ENCODE measurements at regions not wholly inside any gene's neighbourhood (a gene's known extent, or its start where the extent isn't known, plus 50 kb on each side); places are given as distances from the start of the nearest gene placed in this dataset.

- WGBS (ENCODE audit: low lambda C conversion rate, missing lambda C conversion rate) = 83% methylated on average over 9 of the region's 9 CpGs
Measured at GRCh38 chr10:110433740-110434139, 64.0 kb upstream of the DUSP5 start.

GRCh38 chr10:110434489-110435096 lies 63.1 kb upstream of the DUSP5 start:
- H3K9me3 ChIP-seq (ENCODE audit: low read depth) = no peaks in the 10 kb centered on the region
- H4K20me1 ChIP-seq (ENCODE audit: insufficient read depth, poor library complexity, severe bottlenecking) = no peaks in the 10 kb centered on the region
- no peak overlapping the region for H3K4me2 ChIP-seq
- no peak for DNase-seq (ENCODE audit: low spot score)
- H3K4me1 ChIP-seq (ENCODE audit: insufficient read depth) = no peaks in the 10 kb centered on the region
- H2AFZ ChIP-seq = no peak overlapping the region
- H3K9me2 ChIP-seq (replicated peaks; ENCODE audit: insufficient read depth) = no peaks in the 10 kb centered on the region
- H3K4me3 ChIP-seq = no peak overlapping the region
- no peak overlapping the region for H3K27ac ChIP-seq
- WGBS (ENCODE audit: low lambda C conversion rate, missing lambda C conversion rate) = 90% methylated on average over 5 of the region's 5 CpGs
- TF ChIP-seq, protein P1, sequence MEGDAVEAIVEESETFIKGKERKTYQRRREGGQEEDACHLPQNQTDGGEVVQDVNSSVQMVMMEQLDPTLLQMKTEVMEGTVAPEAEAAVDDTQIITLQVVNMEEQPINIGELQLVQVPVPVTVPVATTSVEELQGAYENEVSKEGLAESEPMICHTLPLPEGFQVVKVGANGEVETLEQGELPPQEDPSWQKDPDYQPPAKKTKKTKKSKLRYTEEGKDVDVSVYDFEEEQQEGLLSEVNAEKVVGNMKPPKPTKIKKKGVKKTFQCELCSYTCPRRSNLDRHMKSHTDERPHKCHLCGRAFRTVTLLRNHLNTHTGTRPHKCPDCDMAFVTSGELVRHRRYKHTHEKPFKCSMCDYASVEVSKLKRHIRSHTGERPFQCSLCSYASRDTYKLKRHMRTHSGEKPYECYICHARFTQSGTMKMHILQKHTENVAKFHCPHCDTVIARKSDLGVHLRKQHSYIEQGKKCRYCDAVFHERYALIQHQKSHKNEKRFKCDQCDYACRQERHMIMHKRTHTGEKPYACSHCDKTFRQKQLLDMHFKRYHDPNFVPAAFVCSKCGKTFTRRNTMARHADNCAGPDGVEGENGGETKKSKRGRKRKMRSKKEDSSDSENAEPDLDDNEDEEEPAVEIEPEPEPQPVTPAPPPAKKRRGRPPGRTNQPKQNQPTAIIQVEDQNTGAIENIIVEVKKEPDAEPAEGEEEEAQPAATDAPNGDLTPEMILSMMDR (IDR thresholded peaks at IDR 0.05; ENCODE audit: poor library complexity) = no peak
- TF ChIP-seq EZH2 (IDR thresholded peaks at IDR 0.05; ENCODE audit: borderline replicate concordance) (no peak), EZH2phosphoT487 (IDR thresholded peaks at IDR 0.05; ENCODE audit: low read depth, severe bottlenecking, unreplicated experiment) (no peak)
- H3K79me2 ChIP-seq = no peaks in the 10 kb centered on the region
- H3K27me3 ChIP-seq = no peaks in the 10 kb centered on the region
- no peaks in the 10 kb centered on the region for H3K36me3 ChIP-seq (replicated peaks; ENCODE audit: insufficient read depth, low read depth)

More at GRCh38 chr10:110433740-110434139, 64.0 kb upstream of the DUSP5 start:
- H3K27ac ChIP-seq = no peak overlapping the region
- no peaks in the 10 kb centered on the region for H3K36me3 ChIP-seq (replicated peaks; ENCODE audit: insufficient read depth, low read depth)
- H3K4me3 ChIP-seq = no peak overlapping the region
- TF ChIP-seq, protein P1 (IDR thresholded peaks at IDR 0.05; ENCODE audit: poor library complexity) = no peak
- TF ChIP-seq EZH2phosphoT487 (IDR thresholded peaks at IDR 0.05; ENCODE audit: low read depth, severe bottlenecking, unreplicated experiment) (no peak), EZH2 (IDR thresholded peaks at IDR 0.05; ENCODE audit: borderline replicate concordance) (no peak)
- H3K79me2 ChIP-seq = no peaks in the 10 kb centered on the region
- H3K9me3 ChIP-seq (ENCODE audit: low read depth) = no peaks in the 10 kb centered on the region
- no peaks in the 10 kb centered on the region for H3K27me3 ChIP-seq
- H3K4me1 ChIP-seq (ENCODE audit: insufficient read depth) = no peaks in the 10 kb centered on the region
- no peak overlapping the region for H2AFZ ChIP-seq
- H3K4me2 ChIP-seq = no peak overlapping the region
- H4K20me1 ChIP-seq (ENCODE audit: insufficient read depth, poor library complexity, severe bottlenecking) = no peaks in the 10 kb centered on the region
- no peaks in the 10 kb centered on the region for H3K9me2 ChIP-seq (replicated peaks; ENCODE audit: insufficient read depth)
- no peak for DNase-seq (ENCODE audit: low spot score)

DNA sequence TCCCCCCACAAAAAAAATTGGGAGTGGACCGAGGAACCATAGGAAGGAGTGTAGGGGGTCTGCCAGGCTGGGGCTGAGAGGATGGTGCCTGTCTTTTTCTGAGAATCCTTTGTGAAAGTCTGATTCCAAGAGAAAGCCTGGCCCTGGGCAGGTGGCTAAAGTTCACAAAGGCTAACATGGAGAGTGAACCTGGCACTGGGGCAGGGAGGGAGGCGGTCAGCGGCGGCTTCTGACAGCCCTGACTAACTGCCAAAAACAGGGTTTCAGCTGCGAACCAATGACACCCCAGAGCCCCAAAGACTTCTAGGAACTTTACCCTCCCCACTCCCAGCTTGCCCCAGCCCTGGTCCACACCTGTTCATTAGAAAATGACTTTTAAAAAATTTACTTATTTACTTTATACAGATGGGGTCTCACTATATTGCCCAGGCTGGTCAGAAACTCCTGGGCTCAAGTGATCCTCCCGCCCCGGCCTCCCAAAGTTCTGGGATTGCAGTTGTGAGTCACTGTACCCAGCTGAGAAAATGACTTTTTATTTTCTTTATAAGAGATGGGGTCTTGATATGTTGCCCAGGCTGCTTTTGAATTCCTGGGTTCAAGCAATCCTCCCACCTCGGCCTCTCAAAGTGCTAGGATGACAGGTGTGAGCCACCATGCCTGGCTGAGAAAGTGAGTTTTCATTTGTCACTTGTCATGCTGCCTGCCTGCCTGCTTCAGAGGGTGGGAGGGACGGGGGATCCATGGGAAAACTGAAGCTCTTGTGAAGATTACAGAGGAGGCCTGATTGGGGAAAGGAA lies 61.0 kb upstream of the DUSP5 start:
- no peak for DNase-seq (ENCODE audit: low spot score)
- H2AFZ ChIP-seq = no peak overlapping the region

More for the DNA sequence above, 61.0 kb upstream of the DUSP5 start:
- Histone ChIP-seq H3K4me3 (no peak overlapping the region), H3K27ac (no peak overlapping the region), H4K20me1 (ENCODE audit: insufficient read depth, poor library complexity, severe bottlenecking) (no peaks in the 10 kb centered on the region), H3K9me2 (replicated peaks; ENCODE audit: insufficient read depth) (no peaks in the 10 kb centered on the region), H3K9me3 (ENCODE audit: low read depth) (no peaks in the 10 kb centered on the region), H3K4me2 (no peak overlapping the region), H3K27me3 (no peaks in the 10 kb centered on the region), H3K36me3 (replicated peaks; ENCODE audit: insufficient read depth, low read depth) (no peaks in the 10 kb centered on the region), H3K79me2 (no peaks in the 10 kb centered on the region), H3K4me1 (ENCODE audit: insufficient read depth) (no peaks in the 10 kb centered on the region)
- TF ChIP-seq EZH2phosphoT487 (IDR thresholded peaks at IDR 0.05; ENCODE audit: low read depth, severe bottlenecking, unreplicated experiment) (no peak), EZH2 (IDR thresholded peaks at IDR 0.05; ENCODE audit: borderline replicate concordance) (no peak)
- TF ChIP-seq, protein P1 (IDR thresholded peaks at IDR 0.05; ENCODE audit: poor library complexity) = no peak
- 93% methylated on average over 9 of the region's 9 CpGs for WGBS (ENCODE audit: low lambda C conversion rate, missing lambda C conversion rate)
